Nephron (organoid): ENCODE measurements at regions not wholly inside any gene's neighbourhood (a gene's known extent, or its start where the extent isn't known, plus 50 kb on each side); places are given as distances from the start of the nearest gene placed in this dataset.

ENCODE experiments used
- H3K27ac Mint-ChIP-seq, 3 experiments: 2 replicates each; pipeline ENCODE4 v1.8.0; 2020; ENCODE audit warnings: mixed read lengths in 3 of 3, mild to moderate bottlenecking in 2 of 3, moderate library complexity in 1 of 3
- H3K27me3 Mint-ChIP-seq: 2 replicates; pipeline ENCODE4 v1.8.0; 2021; ENCODE audit warnings: low read depth, mild to moderate bottlenecking, moderate library complexity, mixed read lengths
- H3K36me3 Mint-ChIP-seq: 2 replicates; pipeline ENCODE4 v1.8.0; 2020; ENCODE audit warnings: low read depth, mixed read lengths
- H3K4me1 Mint-ChIP-seq: 2 replicates; pipeline ENCODE4 v1.8.0; 2020; ENCODE audit warnings: mixed read lengths
- H3K4me3 Mint-ChIP-seq, 3 experiments: 2 replicates each; pipeline ENCODE4 v1.8.0; 2020; ENCODE audit warnings: mild to moderate bottlenecking in 3 of 3, mixed read lengths in 3 of 3, moderate library complexity in 2 of 3
- H3K9me3 Mint-ChIP-seq: 2 replicates; pipeline ENCODE4 v1.8.0; 2020; ENCODE audit warnings: mixed read lengths
- CTCF ChIP-seq, 3 experiments: fragments of 200-600 bp; sonication (generic); IDR thresholded peaks; one replicate each; pipeline ENCODE4 v1.5.0; 2021; ENCODE audit warnings: antibody characterized with exemption in 3 of 3; ENCODE audit not compliant: unreplicated experiment in 3 of 3

GRCh38 chr5:136810261-136810801, 445.0 kb upstream of the TRPC7 start:
- H3K4me3 Mint-ChIP-seq = no peak overlapping the region
- peaks cover 33% of the 10 kb centered on the region for H3K4me1 Mint-ChIP-seq
- H3K27ac Mint-ChIP-seq = no peak overlapping the region
- TF ChIP-seq CTCF (IDR thresholded peaks at IDR 0.05; ENCODE audit: unreplicated experiment in 3 of 3) = no peak
- no peaks in the 10 kb centered on the region for H3K36me3 Mint-ChIP-seq
- H3K27me3 Mint-ChIP-seq = peaks cover 4% of the 10 kb centered on the region
- no peaks in the 10 kb centered on the region for H3K9me3 Mint-ChIP-seq

GRCh38 chr5:136809382-136809781, 444.0 kb upstream of the TRPC7 start:
- no peak overlapping the region for H3K27ac Mint-ChIP-seq
- TF ChIP-seq CTCF (IDR thresholded peaks at IDR 0.05; ENCODE audit: unreplicated experiment in 3 of 3) = no peak
- H3K27me3 Mint-ChIP-seq = peaks cover 4% of the 10 kb centered on the region
- H3K36me3 Mint-ChIP-seq = no peaks in the 10 kb centered on the region
- H3K4me3 Mint-ChIP-seq = no peak overlapping the region
- no peaks in the 10 kb centered on the region for H3K9me3 Mint-ChIP-seq
- H3K4me1 Mint-ChIP-seq = peaks cover 23% of the 10 kb centered on the region

- Mint-ChIP-seq H3K27me3 (peaks cover 4% of the 10 kb centered on the region), H3K27ac (no peak overlapping the region), H3K4me3 (no peak overlapping the region), H3K36me3 (no peaks in the 10 kb centered on the region), H3K4me1 (peaks cover 20% of the 10 kb centered on the region), H3K9me3 (no peaks in the 10 kb centered on the region)
- TF ChIP-seq CTCF (IDR thresholded peaks at IDR 0.05; ENCODE audit: unreplicated experiment in 3 of 3) = no peak
Observed at GRCh38 chr5:136808756-136809155, 443.4 kb upstream of the TRPC7 start.

GRCh38 chr5:136805466-136805865, 440.1 kb upstream of the TRPC7 start:
- peaks cover 12% of the 10 kb centered on the region for H3K4me1 Mint-ChIP-seq
- no peak overlapping the region for H3K4me3 Mint-ChIP-seq
- H3K36me3 Mint-ChIP-seq = no peaks in the 10 kb centered on the region
- no peak overlapping the region for H3K27ac Mint-ChIP-seq
- peak in 1 of 3 experiments; percentile 10 for TF ChIP-seq CTCF (IDR thresholded peaks at IDR 0.05; ENCODE audit: unreplicated experiment in 3 of 3)
- H3K27me3 Mint-ChIP-seq = peaks cover 4% of the 10 kb centered on the region
- no peaks in the 10 kb centered on the region for H3K9me3 Mint-ChIP-seq

- no peaks in the 10 kb centered on the region for H3K27me3 Mint-ChIP-seq
- H3K36me3 Mint-ChIP-seq = no peaks in the 10 kb centered on the region
- H3K27ac Mint-ChIP-seq = no peak overlapping the region
- no peaks in the 10 kb centered on the region for H3K4me1 Mint-ChIP-seq
- H3K9me3 Mint-ChIP-seq = no peaks in the 10 kb centered on the region
- peak; percentile 35 to 43 (median 38) for TF ChIP-seq CTCF (IDR thresholded peaks at IDR 0.05; ENCODE audit: unreplicated experiment in 3 of 3)
- no peak overlapping the region for H3K4me3 Mint-ChIP-seq
Observed at GRCh38 chr5:136802383-136802782, 437.0 kb upstream of the TRPC7 start.

GRCh38 chr5:136799806-136800372, 434.5 kb upstream of the TRPC7 start:
- no peaks in the 10 kb centered on the region for H3K9me3 Mint-ChIP-seq
- H3K27ac Mint-ChIP-seq = no peak overlapping the region
- H3K27me3 Mint-ChIP-seq = no peaks in the 10 kb centered on the region
- H3K4me3 Mint-ChIP-seq = no peak overlapping the region
- TF ChIP-seq CTCF (IDR thresholded peaks at IDR 0.05; ENCODE audit: unreplicated experiment in 3 of 3) = no peak
- H3K36me3 Mint-ChIP-seq = no peaks in the 10 kb centered on the region
- no peaks in the 10 kb centered on the region for H3K4me1 Mint-ChIP-seq
